ENCODE measurements at regions not wholly inside any gene's neighbourhood (a gene's known extent, or its start where the extent isn't known, plus 50 kb on each side); places are given as distances from the start of the nearest gene placed in this dataset.

- H3K4me2 ChIP-seq: no peak overlapping the region
- H3K27me3 ChIP-seq: no peaks in the 10 kb centered on the region
- no peaks in the 10 kb centered on the region for H3K36me3 ChIP-seq
- no peak for TF ChIP-seq Cebpa-rat (IDR thresholded peaks at IDR 0.05)
- H3K4me1 ChIP-seq: no peaks in the 10 kb centered on the region
- no peaks in the 10 kb centered on the region for H4K20me1 ChIP-seq
- no peak overlapping the region for H3K4me3 ChIP-seq
- H3K9me3 ChIP-seq (replicated peaks in 1 of 11): no peaks in the 10 kb centered on the region
- H3K27ac ChIP-seq: no peak overlapping the region
- no peak overlapping the region for H3K9ac ChIP-seq
These were observed 1336.7 kb downstream of the NSUN3 start for GRCh38 chr3:95399585-95399984.

DNA sequence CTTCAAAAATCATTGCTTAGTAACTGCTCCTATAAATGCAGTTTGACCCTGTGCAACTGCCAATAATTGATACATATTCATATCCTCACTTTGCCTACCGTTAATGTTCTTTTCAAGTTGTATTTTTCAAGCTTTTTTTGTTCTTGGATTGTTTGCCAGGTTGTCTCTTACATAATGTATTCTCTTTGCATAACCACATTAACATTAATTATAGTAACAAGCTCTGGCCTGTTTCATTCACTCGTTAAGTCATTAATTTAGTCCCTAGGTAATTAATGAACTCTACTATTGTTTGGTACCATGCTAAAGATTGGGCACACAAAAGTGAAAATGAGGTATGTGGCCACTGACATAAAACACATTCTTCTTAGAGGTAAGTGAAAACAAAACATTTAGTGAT lies 1338.8 kb downstream of the NSUN3 start:
- no peak overlapping the region for H3K4me3 ChIP-seq
- no peaks in the 10 kb centered on the region for H3K9me3 ChIP-seq (replicated peaks in 1 of 11)
- no peak overlapping the region for H3K27ac ChIP-seq
- no peak overlapping the region for H3K9ac ChIP-seq
- no peaks in the 10 kb centered on the region for H3K27me3 ChIP-seq
- H3K4me2 ChIP-seq: no peak overlapping the region
- no peak for TF ChIP-seq Cebpa-rat (IDR thresholded peaks at IDR 0.05)
- H3K4me1 ChIP-seq: no peaks in the 10 kb centered on the region
- no peaks in the 10 kb centered on the region for H3K36me3 ChIP-seq
- no peaks in the 10 kb centered on the region for H4K20me1 ChIP-seq

- H3K27ac ChIP-seq: no peak overlapping the region
These were observed 1345.0 kb downstream of the NSUN3 start for GRCh38 chr3:95407709-95408463.

GRCh38 chr3:95408464-95408862 lies 1345.6 kb downstream of the NSUN3 start:
- Histone ChIP-seq H3K4me3 (no peak overlapping the region), H3K4me1 (no peaks in the 10 kb centered on the region), H3K9me3 (replicated peaks in 1 of 11) (0 out of 22 replicates have a peak, but pooled peaks cover 0 to 4% (median 0%) of the 10 kb centered on the region in 11 experiments), H3K27me3 (no peaks in the 10 kb centered on the region), H3K27ac (no peak overlapping the region), H3K4me2 (no peak overlapping the region), H4K20me1 (no peaks in the 10 kb centered on the region), H3K9ac (no peak overlapping the region), H3K36me3 (no peaks in the 10 kb centered on the region)
- TF ChIP-seq Cebpa-rat (IDR thresholded peaks at IDR 0.05): no peak

More at GRCh38 chr3:95407709-95408463, 1345.0 kb downstream of the NSUN3 start:
- Histone ChIP-seq H3K4me1 (no peaks in the 10 kb centered on the region), H4K20me1 (no peaks in the 10 kb centered on the region), H3K27me3 (no peaks in the 10 kb centered on the region), H3K36me3 (no peaks in the 10 kb centered on the region), H3K4me3 (no peak overlapping the region), H3K9ac (no peak overlapping the region), H3K9me3 (replicated peaks in 1 of 11) (0 out of 22 replicates have a peak, but pooled peaks cover 0 to 4% (median 0%) of the 10 kb centered on the region in 11 experiments), H3K4me2 (no peak overlapping the region)
- no peak for TF ChIP-seq Cebpa-rat (IDR thresholded peaks at IDR 0.05)

DNA sequence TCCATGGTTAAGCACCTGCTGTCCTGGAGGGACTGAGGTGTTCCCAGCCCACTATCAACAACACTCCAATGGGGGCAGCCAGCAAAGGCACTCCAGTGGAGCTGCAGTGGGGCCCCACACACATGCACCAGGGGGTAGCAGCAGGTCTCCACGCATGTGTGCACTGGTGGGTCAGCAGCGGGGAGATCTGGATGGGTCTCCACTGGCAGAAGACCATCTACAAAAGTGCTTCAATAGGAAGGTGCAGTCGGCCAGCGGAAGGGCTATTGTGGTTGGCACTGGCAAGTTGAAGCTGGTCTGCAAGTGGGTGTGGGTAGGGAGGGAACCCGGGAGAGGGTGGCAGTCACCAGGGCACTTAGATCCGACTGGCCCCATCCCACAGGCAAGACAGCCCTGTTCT lies 1355.4 kb downstream of the NSUN3 start:
- TF ChIP-seq Cebpa-rat (IDR thresholded peaks at IDR 0.05): no peak
- Histone ChIP-seq H3K9me3 (replicated peaks in 1 of 11) (0 out of 22 replicates have a peak, but pooled peaks cover 0 to 3% (median 0%) of the 10 kb centered on the region in 11 experiments), H3K4me3 (no peak overlapping the region), H3K9ac (no peak overlapping the region), H4K20me1 (no peaks in the 10 kb centered on the region), H3K4me1 (no peaks in the 10 kb centered on the region), H3K4me2 (no peak overlapping the region), H3K27ac (no peak overlapping the region), H3K36me3 (no peaks in the 10 kb centered on the region), H3K27me3 (no peaks in the 10 kb centered on the region)

DNA sequence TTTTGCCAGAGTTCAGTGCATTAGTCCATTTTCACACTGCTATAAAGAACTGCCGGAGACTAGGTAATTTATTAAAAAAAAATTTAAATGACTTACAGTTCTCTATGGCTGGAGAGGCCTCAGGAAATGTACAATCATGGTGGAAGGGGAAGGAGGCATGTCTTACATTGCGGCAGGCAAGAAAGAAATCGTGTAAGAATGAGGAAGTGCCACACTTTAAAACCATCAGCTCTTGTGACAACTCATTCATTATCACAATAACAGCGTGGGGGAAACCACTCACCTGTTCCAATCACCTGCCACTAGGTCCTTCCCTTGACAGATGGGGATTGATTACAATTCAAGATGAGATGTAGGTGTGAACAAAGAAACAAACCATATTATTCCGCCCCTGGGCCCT lies 1361.4 kb downstream of the NSUN3 start:
- H4K20me1 ChIP-seq: no peaks in the 10 kb centered on the region
- no peak overlapping the region for H3K9ac ChIP-seq
- H3K36me3 ChIP-seq: no peaks in the 10 kb centered on the region
- TF ChIP-seq Cebpa-rat (IDR thresholded peaks at IDR 0.05): no peak
- H3K4me1 ChIP-seq: no peaks in the 10 kb centered on the region
- H3K27me3 ChIP-seq: no peaks in the 10 kb centered on the region
- no peak overlapping the region for H3K4me2 ChIP-seq
- no peak overlapping the region for H3K4me3 ChIP-seq
- no peaks in the 10 kb centered on the region for H3K9me3 ChIP-seq (replicated peaks in 1 of 11)
- no peak overlapping the region for H3K27ac ChIP-seq

DNA sequence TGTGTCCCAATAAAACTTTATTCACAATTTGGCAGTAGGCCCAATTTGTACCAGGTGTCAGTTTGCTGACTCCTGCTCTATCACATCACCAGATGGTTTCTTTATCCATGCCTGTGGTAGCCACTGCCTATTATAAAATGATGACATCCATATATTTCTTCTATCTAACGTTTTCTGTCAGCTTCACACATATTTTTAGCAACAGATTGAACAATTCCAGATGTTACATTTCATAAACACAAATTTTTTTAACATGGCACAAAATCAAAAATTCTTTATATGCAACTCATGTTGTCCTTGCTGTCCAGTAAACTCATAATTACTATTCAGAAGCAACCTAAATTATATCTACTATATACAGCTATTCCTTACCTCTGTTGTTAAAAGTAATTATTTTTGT lies 1371.6 kb downstream of the NSUN3 start:
- Histone ChIP-seq H4K20me1 (no peaks in the 10 kb centered on the region), H3K9me3 (replicated peaks in 1 of 11) (no peaks in the 10 kb centered on the region), H3K4me2 (no peak overlapping the region), H3K27me3 (no peaks in the 10 kb centered on the region), H3K4me1 (no peaks in the 10 kb centered on the region), H3K4me3 (no peak overlapping the region), H3K9ac (no peak overlapping the region), H3K36me3 (no peaks in the 10 kb centered on the region), H3K27ac (no peak overlapping the region)
- TF ChIP-seq Cebpa-rat (IDR thresholded peaks at IDR 0.05): no peak

DNA sequence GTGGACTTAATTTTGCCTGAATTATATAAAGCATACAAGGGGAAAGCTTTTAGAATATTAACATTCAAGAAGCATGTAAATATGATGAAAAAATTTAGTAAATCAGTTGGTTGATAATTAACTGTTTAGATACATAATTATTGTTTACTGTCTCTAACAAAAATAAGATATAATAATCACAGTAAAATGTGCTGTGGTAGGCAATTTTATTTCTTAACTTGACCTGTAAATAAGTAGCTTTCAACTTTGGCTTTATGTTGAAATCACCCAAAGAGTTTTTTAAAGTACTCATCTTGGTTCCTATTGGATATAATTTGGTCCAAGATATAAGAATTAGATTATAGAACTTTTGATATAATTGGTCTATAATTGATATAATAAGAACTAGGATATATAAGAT lies 1374.5 kb downstream of the NSUN3 start:
- no peak for TF ChIP-seq Cebpa-rat (IDR thresholded peaks at IDR 0.05)
- Histone ChIP-seq H4K20me1 (no peaks in the 10 kb centered on the region), H3K4me3 (no peak overlapping the region), H3K27ac (no peak overlapping the region), H3K9ac (no peak overlapping the region), H3K4me2 (no peak overlapping the region), H3K9me3 (replicated peaks in 1 of 11) (no peaks in the 10 kb centered on the region), H3K27me3 (no peaks in the 10 kb centered on the region), H3K36me3 (no peaks in the 10 kb centered on the region), H3K4me1 (no peaks in the 10 kb centered on the region)

DNA sequence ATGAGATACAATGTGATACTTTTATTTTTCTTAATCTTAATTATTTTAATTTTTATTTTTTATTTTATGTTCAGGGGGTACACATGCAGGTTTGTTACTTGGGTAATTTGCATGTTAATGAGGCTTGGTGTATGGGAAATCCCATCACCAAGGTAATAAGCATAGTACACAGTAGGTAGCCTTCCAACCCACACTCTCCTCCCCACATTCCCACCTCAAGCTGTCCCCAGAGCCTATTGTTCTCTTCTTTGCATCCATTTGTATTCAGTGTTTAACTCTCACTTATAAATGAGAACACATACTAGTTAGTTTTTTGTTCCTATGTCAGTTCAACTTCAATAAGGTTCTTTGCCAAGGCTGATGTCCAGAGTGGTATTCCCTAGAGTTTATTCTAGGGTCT lies 1375.4 kb downstream of the NSUN3 start:
- no peaks in the 10 kb centered on the region for H4K20me1 ChIP-seq
- no peaks in the 10 kb centered on the region for H3K9me3 ChIP-seq (replicated peaks in 1 of 11)

DNA sequence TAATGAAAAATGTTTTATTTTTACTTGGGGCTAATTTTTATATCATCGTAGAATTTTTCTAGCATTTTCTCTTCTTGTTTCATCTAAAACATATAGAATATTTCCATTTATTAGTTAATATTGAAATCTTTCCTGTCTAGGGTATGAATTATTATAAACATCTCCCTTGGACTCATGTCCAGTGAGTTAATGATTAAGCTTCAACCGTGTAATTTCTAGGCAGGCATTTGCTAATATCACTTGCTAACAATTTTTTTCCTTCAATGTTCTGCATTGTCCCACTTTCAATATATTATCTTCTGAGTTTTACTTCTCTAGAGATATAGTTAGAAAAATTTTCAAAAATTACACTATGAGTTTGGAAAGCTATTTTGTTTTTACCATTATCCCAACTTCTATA lies 1371.6 kb upstream of the EPHA6 start:
- no peak for TF ChIP-seq Cebpa-rat (IDR thresholded peaks at IDR 0.05)
- Histone ChIP-seq H3K9me3 (replicated peaks in 1 of 11) (no peaks in the 10 kb centered on the region), H4K20me1 (no peaks in the 10 kb centered on the region), H3K36me3 (no peaks in the 10 kb centered on the region), H3K4me1 (no peaks in the 10 kb centered on the region), H3K27ac (no peak overlapping the region), H3K27me3 (no peaks in the 10 kb centered on the region), H3K4me3 (no peak overlapping the region), H3K9ac (no peak overlapping the region), H3K4me2 (no peak overlapping the region)

More for the DNA sequence above, 1375.4 kb downstream of the NSUN3 start:
- Histone ChIP-seq H3K4me2 (no peak overlapping the region), H3K4me3 (no peak overlapping the region), H3K36me3 (no peaks in the 10 kb centered on the region), H3K27ac (no peak overlapping the region), H3K27me3 (no peaks in the 10 kb centered on the region), H3K9ac (no peak overlapping the region), H3K4me1 (no peaks in the 10 kb centered on the region)
- no peak for TF ChIP-seq Cebpa-rat (IDR thresholded peaks at IDR 0.05)
